HG03196 (cell line): ENCODE measurements at regions not wholly inside any gene's neighbourhood (a gene's known extent, or its start where the extent isn't known, plus 50 kb on each side); places are given as distances from the start of the nearest gene placed in this dataset.

Experiments used
- ATAC-seq: cut with Tn5 transposase; IDR thresholded peaks from one replicate; pipeline ENCODE4 v1.9.1; 2021; ENCODE audit not compliant: unreplicated experiment

DNA sequence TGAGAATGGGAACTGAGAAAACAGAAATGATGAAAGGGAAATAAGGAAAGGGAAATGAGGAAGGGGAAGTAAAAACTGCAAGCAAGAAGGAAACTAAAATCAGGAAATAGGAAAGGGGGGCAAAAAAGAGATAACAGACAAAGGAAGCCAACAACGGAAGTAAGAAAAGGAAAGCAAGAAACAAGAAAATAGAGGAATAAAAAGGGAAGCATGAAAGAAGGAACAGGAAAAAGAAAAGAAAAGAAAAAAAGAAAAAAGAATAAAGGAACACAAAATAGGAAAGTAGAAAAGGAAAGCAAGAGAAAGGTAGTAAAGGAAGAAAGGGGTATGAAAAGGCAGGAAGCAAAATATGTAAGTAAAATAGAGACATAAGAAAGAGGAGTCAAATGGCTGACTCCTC is 241.2 kb upstream of the NCKAP5 start:
- ATAC-seq: no peak

DNA sequence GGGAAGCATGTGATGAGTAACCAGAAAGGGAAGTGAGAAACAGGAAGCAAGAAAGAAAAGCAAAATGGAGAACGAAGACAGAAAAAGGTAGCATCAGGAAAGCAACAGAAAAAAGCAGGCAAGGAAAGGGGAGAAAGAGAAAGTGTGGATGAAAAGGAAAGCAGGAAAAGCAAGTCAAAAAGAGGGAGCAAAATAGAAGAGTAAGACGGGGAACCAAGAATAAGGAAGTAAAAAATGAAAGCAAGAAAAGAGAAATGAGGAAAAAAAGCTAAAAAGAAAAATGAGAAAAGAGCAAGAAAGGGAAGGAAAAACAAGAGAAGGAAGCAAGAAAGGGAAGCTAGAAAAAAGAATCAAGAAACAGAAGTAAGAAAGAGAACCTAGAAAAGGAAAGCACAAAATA is 242.3 kb upstream of the NCKAP5 start:
- ATAC-seq: no peak

DNA sequence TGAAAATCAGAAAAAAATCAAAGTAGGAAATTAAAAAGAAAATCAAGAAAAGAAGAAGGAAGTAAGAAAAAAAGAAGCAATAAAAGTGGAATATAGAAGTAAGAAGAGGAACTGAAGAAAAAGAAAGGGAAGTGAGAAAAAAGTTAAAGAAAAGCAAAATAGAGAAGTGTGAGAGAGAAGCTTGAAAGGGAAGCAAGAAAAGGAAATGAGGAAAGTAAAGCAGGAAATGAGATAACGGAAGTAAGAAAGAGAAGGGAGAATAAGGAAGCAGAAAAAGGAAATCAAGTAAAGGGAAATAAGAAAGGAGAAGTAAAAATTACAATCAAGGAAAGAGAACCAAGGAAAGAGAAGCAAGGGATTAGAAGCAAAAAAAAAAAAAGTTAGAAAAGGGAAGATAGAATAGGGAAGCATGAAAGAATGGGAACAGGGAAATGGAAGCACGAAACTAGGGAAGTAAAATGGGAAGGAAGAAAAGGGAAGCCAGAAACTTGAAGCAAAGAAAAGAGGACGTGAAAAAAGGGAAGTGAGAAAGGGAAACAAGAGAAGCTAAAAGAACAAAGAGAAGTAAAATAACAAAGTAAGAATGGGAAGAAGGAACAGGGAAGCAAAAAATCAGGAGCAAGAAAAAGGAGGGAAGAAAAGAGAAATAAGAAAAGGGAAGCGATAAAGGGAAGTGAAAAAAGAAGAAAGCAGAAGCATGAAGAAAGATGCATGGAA is 243.3 kb upstream of the NCKAP5 start:
- ATAC-seq: no peak

DNA sequence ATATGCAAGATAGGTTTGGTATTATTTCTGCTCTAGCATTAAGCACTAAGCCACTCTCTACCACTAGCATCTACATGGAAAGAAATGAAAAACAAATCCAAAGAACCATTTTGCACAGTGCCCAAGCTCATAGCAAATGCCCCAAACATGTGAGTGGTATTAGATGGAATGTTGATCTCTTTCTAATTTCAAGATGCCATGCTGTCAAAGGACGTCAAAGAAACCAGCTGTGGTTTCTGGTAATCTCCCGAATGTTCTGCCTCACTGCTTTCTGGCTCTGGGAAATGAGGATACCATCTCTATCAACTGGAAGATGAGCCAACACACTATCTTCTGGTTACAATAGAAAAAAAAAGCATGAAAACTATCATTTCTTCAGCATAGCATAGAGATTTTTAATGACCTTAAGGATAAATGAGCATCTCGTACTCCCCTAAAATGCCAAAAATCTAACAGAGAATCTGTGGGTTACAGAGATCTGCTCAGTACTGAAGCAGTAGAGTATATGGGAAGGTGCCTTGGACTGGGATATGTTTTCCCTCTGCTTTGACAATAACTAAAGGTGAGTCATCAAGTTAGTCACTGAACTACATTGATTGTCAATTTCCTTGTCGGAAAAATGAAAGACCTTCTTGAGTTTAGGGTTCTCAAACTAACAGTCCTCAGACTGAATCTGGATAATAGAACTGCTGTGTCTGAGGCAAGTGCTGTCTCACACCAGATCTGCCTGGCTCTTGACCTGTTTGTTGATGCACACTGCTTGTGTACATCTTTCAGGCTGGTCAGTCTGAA is 244.8 kb upstream of the NCKAP5 start:
- ATAC-seq: no peak

DNA sequence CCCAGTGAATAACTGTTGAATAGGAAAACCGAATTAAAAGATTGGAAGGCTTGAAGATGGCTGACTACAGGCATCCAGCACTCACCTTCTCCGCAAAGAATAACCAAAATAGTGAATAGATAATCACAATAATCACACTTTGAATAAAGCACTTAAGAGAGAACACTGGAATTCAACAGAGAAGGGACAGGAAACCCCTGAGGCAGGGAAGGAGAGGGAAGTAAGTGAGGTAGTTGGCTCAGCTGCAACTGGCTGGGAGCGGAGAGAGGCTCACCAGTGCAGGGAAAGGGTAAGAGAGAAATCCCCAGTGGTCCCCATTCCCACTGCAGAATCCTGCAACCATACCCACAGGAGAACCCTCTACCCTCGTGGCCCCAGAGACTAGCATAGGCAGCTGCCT is 246.6 kb upstream of the NCKAP5 start:
- ATAC-seq: no peak

DNA sequence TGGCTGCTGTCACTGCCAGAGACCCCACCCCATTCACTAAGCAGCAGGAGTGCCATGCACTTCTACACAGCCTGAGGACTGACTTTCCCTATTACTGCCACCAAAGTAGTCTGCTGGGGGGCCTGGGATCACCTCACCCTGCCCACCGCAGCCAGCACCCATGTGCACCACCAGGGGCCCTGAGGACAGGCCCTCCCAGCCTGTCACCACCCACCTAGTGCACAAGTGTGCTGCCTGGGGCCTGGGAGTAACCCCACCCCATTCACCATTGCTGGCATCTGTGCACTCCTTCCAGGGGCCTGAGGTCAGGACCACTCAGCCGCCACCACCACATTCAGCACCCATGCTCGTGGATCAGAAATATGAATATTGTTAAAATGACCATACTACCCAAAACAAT is 247.8 kb upstream of the NCKAP5 start:
- ATAC-seq: no peak

DNA sequence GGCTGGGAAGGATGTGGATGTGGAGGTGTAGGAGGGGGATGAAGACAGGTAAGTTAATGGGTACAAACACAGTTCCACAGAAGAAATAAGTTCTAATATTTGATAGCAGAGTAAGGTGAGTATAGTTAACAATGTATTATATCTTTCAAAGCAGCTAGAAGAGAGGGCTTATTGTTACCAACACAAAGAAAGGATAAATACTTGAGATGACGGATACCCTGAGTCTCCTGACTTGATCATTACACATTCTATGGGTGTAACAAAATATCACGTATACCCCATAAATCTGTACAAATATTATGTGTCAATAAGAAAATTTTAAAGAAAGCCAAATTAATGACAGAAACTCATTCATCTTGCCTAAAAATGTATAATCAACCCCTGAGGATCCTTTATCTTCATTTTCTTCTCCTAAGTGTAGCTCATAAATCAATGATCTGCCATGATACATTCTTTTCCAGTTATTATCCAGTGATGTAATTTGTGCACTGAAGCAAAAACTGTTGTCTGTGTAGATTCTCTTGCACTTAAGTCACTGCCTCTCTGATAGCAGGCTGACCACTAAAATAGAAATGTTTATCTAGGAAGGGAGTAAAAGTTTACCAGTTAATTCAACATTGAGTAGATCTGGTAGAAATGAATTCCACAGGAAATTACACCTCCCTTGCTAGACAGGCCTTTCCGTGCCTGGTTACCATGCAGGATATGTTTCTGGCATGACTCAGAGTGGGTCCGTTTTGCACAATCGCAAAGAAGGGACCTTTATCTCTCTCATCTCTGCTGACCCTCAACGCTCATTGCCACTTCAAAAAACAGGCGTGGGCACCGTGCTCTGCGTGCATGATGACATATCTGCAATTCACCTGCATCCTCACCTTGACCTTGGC is 249.7 kb upstream of the NCKAP5 start:
- ATAC-seq: no peak

DNA sequence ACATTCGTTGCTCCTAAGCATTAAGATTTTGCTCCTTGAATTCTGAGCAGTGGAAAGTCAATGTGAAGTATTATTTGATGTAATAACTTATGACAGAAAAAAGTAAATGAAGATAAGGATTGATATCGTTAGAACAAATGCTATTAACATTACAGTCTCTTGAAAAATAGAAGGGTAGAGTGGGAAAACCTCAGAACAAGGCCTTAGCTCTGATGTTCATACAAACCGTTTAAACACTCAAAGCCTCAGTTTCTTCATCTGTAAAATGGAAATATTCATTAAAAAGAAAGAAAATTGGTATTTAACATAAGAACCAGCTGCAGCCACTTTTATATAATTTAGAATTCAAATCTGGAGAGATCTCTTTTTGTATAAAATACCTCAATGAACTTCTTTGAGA is 250.4 kb upstream of the NCKAP5 start:
- no peak for ATAC-seq

DNA sequence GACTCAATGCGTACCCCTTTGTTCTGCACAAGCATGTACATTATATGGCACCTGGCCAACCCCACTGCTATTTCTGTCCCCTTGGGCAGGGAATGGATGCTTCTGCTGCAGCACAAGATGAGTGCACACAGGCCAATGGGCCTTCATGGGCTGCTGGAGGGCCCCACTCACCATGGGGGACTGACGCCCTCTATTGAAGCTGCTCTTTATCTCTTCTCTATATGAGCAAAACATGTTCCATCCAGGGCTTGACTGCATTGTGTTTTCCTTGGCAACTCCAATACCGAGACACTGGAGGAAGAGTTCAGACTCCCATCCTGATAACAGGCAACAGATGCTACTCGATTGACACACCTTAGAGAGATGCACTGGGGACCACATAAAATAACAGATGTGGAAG is 251.6 kb upstream of the NCKAP5 start:
- no peak for ATAC-seq

DNA sequence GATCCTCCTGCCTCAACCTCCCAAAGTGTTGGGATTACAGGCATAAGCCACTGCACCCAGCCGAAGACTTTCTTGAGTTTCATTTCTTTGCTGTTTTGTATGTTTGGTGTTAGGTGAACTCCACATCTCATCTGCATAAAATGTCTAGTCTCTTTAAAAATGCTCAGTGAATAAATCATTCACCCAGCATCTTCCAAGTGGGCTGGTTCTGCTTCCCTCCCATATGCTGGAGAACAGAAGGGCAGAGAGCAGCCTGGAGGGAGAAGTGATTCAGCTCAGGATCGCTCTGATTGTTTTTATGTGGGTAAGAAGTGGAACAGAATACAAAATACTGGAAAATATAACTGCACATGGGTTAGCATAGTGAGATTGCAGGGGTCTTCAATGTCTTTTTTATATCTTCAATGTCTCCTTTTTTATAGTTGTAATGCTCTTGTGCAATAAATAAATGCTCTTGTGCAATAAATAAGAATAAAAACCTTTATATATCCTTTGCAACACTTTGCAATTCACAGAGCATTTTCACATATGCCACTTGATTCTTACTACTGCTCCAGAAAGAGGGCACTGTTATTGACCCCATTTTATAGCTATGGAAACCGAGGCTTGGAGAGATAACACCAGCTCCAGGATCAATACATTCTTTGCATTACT is 253.0 kb upstream of the NCKAP5 start:
- no peak for ATAC-seq

DNA sequence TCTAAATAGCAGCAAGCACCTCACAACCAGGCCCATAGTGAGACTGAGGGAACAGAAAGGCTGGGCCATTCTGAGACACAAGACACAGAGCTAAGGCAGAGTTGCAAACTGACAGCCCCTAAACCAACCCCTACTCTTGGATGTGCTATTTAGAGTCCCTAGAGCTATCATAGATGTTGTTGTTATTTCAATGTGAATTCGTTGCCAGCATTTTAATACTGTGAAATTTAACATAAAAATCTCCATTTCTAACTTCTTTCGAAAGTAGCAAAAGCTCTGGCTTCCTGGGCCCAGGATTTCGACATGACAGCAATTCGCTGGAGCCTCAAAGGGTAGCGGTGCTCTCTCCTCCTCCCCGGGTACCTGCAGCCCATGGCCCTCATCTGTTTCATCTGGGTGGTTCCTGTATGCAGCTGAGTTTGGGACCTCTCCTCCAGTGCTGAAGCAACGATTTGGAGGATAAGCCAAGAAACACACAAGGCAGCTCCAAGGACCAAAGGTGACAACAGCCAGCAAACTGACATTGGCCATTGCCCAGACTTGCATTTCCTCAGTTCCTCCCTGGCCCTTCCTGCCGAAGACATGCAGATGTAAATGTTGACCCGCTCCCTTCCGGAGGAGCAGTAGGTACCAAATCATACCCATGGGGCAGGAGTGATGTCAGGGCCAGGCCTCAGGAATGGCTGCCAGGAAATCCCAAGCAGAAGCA is 254.4 kb upstream of the NCKAP5 start:
- no peak for ATAC-seq

DNA sequence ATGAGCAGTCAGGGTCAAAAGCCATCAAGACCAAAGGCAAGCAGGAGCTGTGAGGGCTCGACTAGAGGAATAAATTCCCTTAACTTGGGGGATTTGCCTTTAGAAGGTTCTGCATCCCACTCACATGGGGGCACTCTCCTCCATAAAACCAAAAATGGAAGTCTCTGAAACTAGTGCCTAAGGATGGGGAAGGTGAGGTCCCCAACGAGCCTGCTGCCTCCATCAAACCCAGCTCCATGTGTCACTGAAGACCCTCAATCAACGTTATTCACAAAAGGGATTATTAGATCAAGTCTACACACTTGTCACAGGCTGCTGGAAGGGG is 254.9 kb upstream of the NCKAP5 start:
- no peak for ATAC-seq

DNA sequence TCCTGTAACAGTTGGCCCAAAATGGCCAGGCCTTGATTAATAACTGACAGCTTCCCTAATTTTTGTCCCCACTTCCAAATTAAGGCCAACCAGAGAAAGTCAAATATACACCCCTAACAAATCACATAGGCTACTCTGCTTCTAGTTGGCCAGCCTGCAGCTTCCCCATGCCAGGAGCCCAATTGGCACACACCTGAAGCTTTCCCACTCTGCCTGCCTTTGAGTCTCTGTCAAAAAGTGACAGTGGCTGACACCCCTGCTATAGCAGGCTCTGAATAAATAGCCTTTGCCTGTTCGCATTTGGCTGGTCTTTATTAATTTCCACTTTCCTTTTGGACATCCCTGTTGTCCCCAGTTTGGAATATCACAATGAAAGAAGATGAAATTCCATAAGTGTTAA is 256.6 kb upstream of the NCKAP5 start:
- ATAC-seq: no peak

DNA sequence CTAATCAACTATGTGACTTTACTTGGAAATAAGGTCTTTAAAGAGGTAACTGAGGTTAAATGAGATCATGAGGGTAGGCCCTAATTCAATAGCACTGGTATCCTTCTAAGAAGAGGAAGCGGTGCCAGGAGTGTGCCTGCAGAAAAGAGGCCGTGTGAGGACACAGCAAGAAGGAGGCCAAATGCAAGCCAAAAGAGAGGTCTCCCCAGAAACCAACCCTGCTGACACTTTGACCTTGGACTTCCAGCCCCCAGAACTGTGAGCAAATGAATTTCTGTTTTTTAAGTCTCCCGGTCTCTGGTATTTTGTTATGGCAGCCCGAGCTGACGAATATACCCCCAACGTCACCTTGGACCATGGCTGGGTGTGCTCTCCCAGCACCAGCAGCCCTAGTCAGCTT is 257.5 kb upstream of the NCKAP5 start:
- no peak for ATAC-seq

DNA sequence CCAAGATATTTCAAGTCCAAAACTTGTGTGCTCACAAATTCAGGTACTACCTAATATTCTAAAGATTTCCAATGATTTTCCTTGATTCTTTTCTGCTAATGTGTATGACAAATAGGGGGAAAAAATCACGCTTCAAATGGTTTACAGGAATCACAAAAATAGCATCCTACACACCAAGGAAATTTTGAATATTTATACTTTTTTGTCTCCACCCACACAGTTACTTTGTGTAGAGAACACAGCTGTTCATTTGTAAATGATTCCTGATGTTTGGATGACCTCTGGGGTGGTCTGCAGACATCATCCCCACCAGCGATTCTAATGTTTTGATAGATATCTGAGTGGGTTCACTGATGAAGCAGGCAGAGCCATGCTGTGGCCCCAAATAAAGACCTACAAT is 260.6 kb upstream of the NCKAP5 start:
- no peak for ATAC-seq

DNA sequence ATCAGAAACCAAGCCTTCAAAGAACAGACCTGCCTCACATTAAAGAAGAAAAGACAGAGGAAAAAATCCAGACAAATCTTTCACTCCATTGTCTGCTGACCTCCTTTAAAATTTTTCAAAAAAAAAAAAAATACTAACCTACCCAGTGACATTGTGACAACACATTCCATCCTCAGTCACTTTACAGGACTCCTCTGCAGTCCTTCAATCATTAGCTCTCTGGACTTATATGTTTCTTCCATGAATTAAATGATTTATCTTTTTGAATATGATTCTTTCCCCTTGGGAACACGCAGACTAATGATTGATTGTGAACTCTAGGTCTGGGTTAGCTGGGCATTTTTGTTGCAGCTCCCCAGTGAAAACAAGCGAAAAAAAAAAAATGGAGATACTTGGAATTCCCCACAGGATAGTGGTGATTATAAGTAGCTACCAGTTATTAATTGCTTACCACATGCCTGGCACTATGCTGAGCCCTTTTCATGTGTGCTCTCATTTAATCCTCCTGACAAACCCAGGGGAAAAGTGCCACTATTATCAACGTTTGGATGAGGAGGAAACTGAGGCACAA is 261.3 kb upstream of the NCKAP5 start:
- ATAC-seq: no peak

DNA sequence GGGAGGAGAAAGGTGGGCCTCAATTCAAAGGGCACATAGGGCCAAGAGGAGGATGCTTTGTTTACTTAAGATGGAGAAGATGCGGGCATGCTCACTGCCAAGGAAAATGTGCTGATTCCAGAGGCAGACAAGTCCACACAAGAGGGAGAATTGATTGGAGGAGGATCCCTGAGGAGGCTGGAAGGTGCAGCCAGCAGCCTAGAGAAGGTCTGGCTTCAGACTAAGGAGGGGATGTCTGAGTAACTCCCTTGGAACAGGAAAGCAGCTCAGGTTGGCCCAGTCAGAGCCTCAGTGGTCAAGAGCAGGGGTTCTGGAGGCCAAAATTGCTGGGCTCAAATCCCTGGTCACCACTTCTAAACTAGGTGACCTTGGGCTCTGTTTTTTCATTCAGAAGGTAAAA is 265.5 kb upstream of the NCKAP5 start:
- no peak for ATAC-seq

DNA sequence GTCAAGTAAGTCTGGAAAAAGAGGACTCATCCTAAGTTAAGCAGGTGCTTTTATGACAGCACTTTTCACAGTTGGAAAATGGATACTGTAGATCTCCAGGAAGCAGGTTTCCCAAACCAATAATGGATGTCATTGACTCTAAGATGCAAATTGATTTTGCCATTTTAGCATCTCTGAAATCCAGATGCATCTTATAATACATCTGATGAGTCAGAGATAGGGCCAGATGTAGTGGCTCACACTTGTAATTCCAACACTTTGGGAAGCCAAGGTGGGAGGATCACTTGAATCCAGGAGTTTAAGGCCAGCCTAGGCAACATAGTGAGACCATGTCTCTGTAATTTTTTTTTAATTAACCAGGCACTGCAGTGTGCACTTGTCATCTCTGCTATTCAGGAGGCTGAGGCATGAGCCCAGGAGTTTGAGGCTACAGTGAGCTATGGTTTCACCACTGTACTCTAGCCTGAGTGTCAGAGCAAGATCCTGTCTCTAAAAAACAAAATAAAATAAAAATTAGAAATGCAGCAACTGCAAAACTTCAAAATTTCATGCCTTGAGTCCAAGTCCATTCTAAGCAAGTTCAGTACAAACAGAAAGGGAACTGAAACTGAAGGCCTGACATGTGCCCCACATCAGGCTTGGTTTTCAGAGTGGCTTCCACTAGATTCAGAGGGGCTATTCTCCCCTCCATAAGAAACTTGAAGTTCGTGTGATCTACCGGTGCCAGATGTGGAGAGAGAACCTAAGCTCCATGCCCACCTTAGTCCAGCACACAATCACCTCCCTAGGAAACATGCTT is 267.8 kb upstream of the NCKAP5 start:
- ATAC-seq: no peak

DNA sequence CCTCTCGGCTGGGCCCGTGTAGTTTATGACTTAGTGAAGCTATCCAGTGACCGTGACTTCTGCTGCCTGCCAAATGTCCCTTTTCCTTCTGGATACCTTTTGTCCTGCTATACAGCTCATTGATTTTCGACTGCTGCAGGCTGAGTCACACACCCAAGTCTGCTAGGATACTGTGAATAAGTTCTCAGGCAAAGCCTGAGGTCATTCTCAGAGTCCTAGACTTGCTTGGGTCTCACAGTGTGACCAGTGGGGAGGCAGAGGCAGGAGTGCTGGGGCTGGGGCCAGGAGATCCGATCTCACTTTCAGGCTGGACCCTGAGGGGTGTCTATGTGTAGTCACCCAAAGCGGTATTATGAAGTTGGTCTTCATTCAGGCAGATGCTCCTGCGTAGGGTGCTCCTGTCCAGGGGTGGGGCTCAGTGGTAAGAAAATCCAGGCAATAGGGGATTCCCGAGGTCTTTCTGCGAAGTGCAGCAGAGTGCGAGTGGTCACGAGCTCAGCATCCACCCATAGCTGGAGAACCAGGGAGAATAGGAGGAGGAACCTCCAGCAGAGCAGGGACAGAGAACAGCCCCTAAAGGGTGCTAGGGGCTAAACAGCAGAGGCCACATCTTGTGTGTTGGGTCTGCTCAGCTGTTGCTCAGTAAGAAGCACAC is 268.6 kb upstream of the NCKAP5 start:
- ATAC-seq: no peak
